MM.1S (cell line): ENCODE measurements at regions not wholly inside any gene's neighbourhood (a gene's known extent, or its start where the extent isn't known, plus 50 kb on each side); places are given as distances from the start of the nearest gene placed in this dataset.
A peak's percentile ranks its signal among the peaks of the same experiment; 100 is the strongest.
"Not testable (repeated sequence)": the region's sequence is repeated elsewhere in the genome, so short reads cannot be mapped to it uniquely, and the experiment has no call there.

Experiments used
- DNase-seq: peaks from one replicate; pipeline ENCODE4 v3.0.0-alpha.2; 2015
- H2AFZ ChIP-seq: fragments of 300-600 bp; sonication (generic); 2 replicates; pipeline ENCODE4 v1.6.0; 2016; ENCODE audit warnings: antibody characterized with exemption, low read length
- H3F3A ChIP-seq: fragments of 300-600 bp; sonication (generic); 2 replicates; pipeline ENCODE4 v1.6.1; 2016; ENCODE audit warnings: mild to moderate bottlenecking, antibody characterized with exemption, low read length, moderate library complexity, mixed read lengths; ENCODE audit not compliant: insufficient read depth
- H3K27ac ChIP-seq: fragments of 300-600 bp; sonication (generic); 2 replicates; pipeline ENCODE4 v1.5.1; 2016; ENCODE audit warnings: mild to moderate bottlenecking, low read length
- H3K27me3 ChIP-seq: fragments of 300-600 bp; sonication (generic); replicated peaks from 2 replicates; pipeline ENCODE4 v1.6.0; 2016; ENCODE audit warnings: low read length; ENCODE audit not compliant: insufficient read depth
- H3K36me3 ChIP-seq: fragments of 300-600 bp; sonication (generic); replicated peaks from 2 replicates; pipeline ENCODE4 v1.6.1; 2016; ENCODE audit warnings: mild to moderate bottlenecking, low read length, mixed read lengths; ENCODE audit not compliant: insufficient read depth
- H3K4me1 ChIP-seq: fragments of 300-600 bp; sonication (generic); 2 replicates; pipeline ENCODE4 v1.6.1; 2016; ENCODE audit warnings: low read length, mixed read lengths
- H3K4me2 ChIP-seq: fragments of 300-600 bp; sonication (generic); 2 replicates; pipeline ENCODE4 v1.6.0; 2016; ENCODE audit warnings: low read depth, low read length
- H3K4me3 ChIP-seq: fragments of 300-600 bp; sonication (generic); 2 replicates; pipeline ENCODE4 v1.5.1; 2016; ENCODE audit warnings: low read length, mixed read lengths
- H3K79me2 ChIP-seq: fragments of 300-600 bp; sonication (generic); 2 replicates; pipeline ENCODE4 v1.6.1; 2016; ENCODE audit warnings: mixed run types, low read length, mixed read lengths
- H3K9ac ChIP-seq: fragments of 300-600 bp; sonication (generic); 2 replicates; pipeline ENCODE4 v1.6.1; 2016; ENCODE audit warnings: low read length, mixed read lengths
- H3K9me2 ChIP-seq: fragments of 300-600 bp; sonication (generic); replicated peaks from 2 replicates; pipeline ENCODE4 v1.6.1; 2016; ENCODE audit warnings: mild to moderate bottlenecking, low read length, mixed read lengths; ENCODE audit not compliant: insufficient read depth
- H3K9me3 ChIP-seq: fragments of 300-600 bp; sonication (generic); replicated peaks from 2 replicates; pipeline ENCODE4 v1.6.1; 2016; ENCODE audit warnings: mild to moderate bottlenecking, low read length, mixed read lengths; ENCODE audit not compliant: insufficient read depth
- H4K20me1 ChIP-seq: fragments of 300-600 bp; sonication (generic); 2 replicates; pipeline ENCODE4 v1.6.1; 2016; ENCODE audit warnings: mild to moderate bottlenecking, low read length, moderate library complexity, mixed read lengths; ENCODE audit not compliant: insufficient read depth
- CTCF ChIP-seq: fragments of 300-600 bp; sonication (generic); IDR thresholded peaks from 2 replicates; pipeline ENCODE4 v1.5.1; 2016; ENCODE audit warnings: antibody characterized with exemption, low read length, mixed read lengths
- EZH2 ChIP-seq: fragments of 300-600 bp; sonication (generic); optimal IDR thresholded peaks from 2 replicates; pipeline ENCODE3; 2017; ENCODE audit warnings: low read depth, mild to moderate bottlenecking, antibody characterized with exemption, low read length, mixed read lengths
- EZH2phosphoT487 ChIP-seq: fragments of 300-600 bp; sonication (generic); IDR thresholded peaks from 2 replicates; pipeline ENCODE4 v1.6.1; 2018; ENCODE audit warnings: antibody characterized with exemption, low read length

GRCh38 chr5:124528838-124529237, 217.6 kb downstream of the ZNF608 start:
- Histone ChIP-seq H3K27ac (no peak overlapping the region), H2AFZ (no peak overlapping the region), H3F3A (no peaks in the 10 kb centered on the region), H4K20me1 (no peaks in the 10 kb centered on the region), H3K4me2 (no peak overlapping the region), H3K9me3 (no peaks in the 10 kb centered on the region), H3K9me2 (no peaks in the 10 kb centered on the region), H3K4me1 (peaks cover 3% of the 10 kb centered on the region; the same call in 1 of the 2 replicates), H3K9ac (no peak overlapping the region), H3K36me3 (no peaks in the 10 kb centered on the region), H3K4me3 (no peak overlapping the region), H3K79me2 (no peaks in the 10 kb centered on the region), H3K27me3 (no peaks in the 10 kb centered on the region)
- no peak for TF ChIP-seq CTCF
- TF ChIP-seq EZH2: no peak
- no peak for TF ChIP-seq EZH2phosphoT487
- no peak for DNase-seq

- no peaks in the 10 kb centered on the region for H3K36me3 ChIP-seq
- no peak overlapping the region for H3K9ac ChIP-seq
- no peaks in the 10 kb centered on the region for H4K20me1 ChIP-seq
- no peak for DNase-seq
- no peaks in the 10 kb centered on the region for H3K9me2 ChIP-seq
- H3K79me2 ChIP-seq: no peaks in the 10 kb centered on the region
- H3K27ac ChIP-seq: no peak overlapping the region
- H3K27me3 ChIP-seq: no peaks in the 10 kb centered on the region
- no peak overlapping the region for H3K4me2 ChIP-seq
- no peak overlapping the region for H2AFZ ChIP-seq
- no peaks in the 10 kb centered on the region for H3F3A ChIP-seq
- H3K4me1 ChIP-seq: peaks cover 3% of the 10 kb centered on the region; the same call in 1 of the 2 replicates
- no peaks in the 10 kb centered on the region for H3K9me3 ChIP-seq
- TF ChIP-seq CTCF (no peak), EZH2phosphoT487 (no peak), EZH2 (no peak)
- no peak overlapping the region for H3K4me3 ChIP-seq
Observed at GRCh38 chr5:124527220-124527991, 219.0 kb downstream of the ZNF608 start.

- not testable (repeated sequence) for H4K20me1 ChIP-seq, H3K9me3 ChIP-seq, H3K9ac ChIP-seq, H3K36me3 ChIP-seq, H3K4me1 ChIP-seq, H3K9me2 ChIP-seq, H3F3A ChIP-seq, H3K27ac ChIP-seq, H3K4me2 ChIP-seq, DNase-seq, H2AFZ ChIP-seq, H3K4me3 ChIP-seq, H3K79me2 ChIP-seq, H3K27me3 ChIP-seq
Observed at GRCh38 chr5:124526079-124526478, 220.4 kb downstream of the ZNF608 start.

GRCh38 chr5:124524552-124525232, 221.7 kb downstream of the ZNF608 start:
- H3K27ac ChIP-seq: peak overlapping the region; percentile 6; the same call in 1 of the 2 replicates
- no peaks in the 10 kb centered on the region for H3K36me3 ChIP-seq
- H3K9me2 ChIP-seq: no peaks in the 10 kb centered on the region
- no peaks in the 10 kb centered on the region for H3K9me3 ChIP-seq
- H3K4me2 ChIP-seq: no peak overlapping the region
- H3K79me2 ChIP-seq: no peaks in the 10 kb centered on the region
- H3K9ac ChIP-seq: no peak overlapping the region
- no peaks in the 10 kb centered on the region for H4K20me1 ChIP-seq
- no peak overlapping the region for H2AFZ ChIP-seq
- no peaks in the 10 kb centered on the region for H3K27me3 ChIP-seq
- peak; percentile 20 for DNase-seq
- H3K4me3 ChIP-seq: no peak overlapping the region
- TF ChIP-seq CTCF (peak; percentile 27), EZH2phosphoT487 (no peak), EZH2 (no peak)
- H3K4me1 ChIP-seq: peaks cover 7% of the 10 kb centered on the region; the same call in 1 of the 2 replicates
- H3F3A ChIP-seq: peaks cover 4% of the 10 kb centered on the region; the same call in 1 of the 2 replicates
